ENCODE measurements at regions not wholly inside any gene's neighbourhood (a gene's known extent, or its start where the extent isn't known, plus 50 kb on each side); places are given as distances from the start of the nearest gene placed in this dataset.

DNA sequence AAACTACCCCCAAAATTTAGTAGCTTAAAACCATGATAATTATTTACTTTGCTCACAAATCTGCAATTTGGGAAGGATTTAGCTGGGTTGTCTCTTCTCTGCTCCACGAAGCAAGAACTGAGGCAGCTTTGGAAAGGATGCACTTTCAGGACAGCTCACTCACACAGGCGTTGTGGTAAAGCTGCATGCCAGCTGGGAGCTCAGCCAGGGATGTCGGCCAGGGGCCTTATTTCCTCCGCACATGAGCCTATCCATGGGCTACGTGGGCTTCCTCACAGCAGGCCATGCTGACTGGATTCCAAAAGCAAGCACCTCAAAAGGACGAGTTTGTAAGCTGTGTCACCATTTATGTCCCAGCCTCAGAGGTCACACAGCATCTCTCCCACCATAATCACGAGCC lies 301.3 kb upstream of the IGF1R start (continued):
- TF ChIP-seq ZNF317 (CRISPR knock-in tag; IDR thresholded peaks at IDR 0.05; ENCODE audit: borderline replicate concordance, low read depth), result no peak
- TF ChIP-seq TEAD4 (CRISPR knock-in tag; IDR thresholded peaks at IDR 0.05), result no peak
- TF ChIP-seq, protein P1, sequence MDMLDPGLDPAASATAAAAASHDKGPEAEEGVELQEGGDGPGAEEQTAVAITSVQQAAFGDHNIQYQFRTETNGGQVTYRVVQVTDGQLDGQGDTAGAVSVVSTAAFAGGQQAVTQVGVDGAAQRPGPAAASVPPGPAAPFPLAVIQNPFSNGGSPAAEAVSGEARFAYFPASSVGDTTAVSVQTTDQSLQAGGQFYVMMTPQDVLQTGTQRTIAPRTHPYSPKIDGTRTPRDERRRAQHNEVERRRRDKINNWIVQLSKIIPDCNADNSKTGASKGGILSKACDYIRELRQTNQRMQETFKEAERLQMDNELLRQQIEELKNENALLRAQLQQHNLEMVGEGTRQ (CRISPR knock-in tag; IDR thresholded peaks at IDR 0.05), result no peak
- TF ChIP-seq MYBL2 (CRISPR knock-in tag; IDR thresholded peaks at IDR 0.05), result no peak
- no peak for TF ChIP-seq MAX (CRISPR knock-in tag; IDR thresholded peaks at IDR 0.05)

DNA sequence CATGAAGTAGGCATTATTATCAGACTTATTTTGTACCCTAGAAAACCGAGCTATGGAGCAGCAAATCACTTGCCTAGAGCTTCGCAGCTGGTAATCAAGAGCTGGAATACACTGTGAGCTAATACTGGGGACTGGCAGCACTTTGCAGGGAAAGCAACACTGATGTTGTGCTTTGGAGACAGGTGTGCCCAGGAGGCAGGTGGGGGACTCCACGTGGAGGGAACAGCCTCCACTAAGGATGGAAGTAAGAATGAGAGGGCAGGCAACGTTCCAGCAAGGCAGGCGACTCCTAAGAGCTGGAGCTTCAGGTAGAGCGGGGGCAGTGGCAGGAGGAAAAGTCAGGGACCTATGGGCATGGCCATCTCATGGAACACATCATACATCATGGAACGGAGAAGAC lies 300.5 kb upstream of the IGF1R start:
- ChIA-PET POLR2A (no interaction called here), CTCF (interaction anchor here (1.3 to 1.5 kb wide), 3 partner anchors 34 to 74 kb away, joined by 4 to 6 read pairs (median 4); no protein-coding TSS in a partner anchor)
- no peak overlapping the region for H3K4me3 Mint-ChIP-seq
- no peaks in the 10 kb centered on the region; the same call in 1 of the 2 replicates for H3K27me3 Mint-ChIP-seq (ENCODE audit: low read depth)
- H3K27ac Mint-ChIP-seq, result no peak overlapping the region
- H3K9me3 Mint-ChIP-seq, result peaks cover 17% of the 10 kb centered on the region
- no peak for ATAC-seq
- DNase-seq (ENCODE audit: low spot score), result no peak
- no peaks in the 10 kb centered on the region; the same call in 1 of the 2 replicates for H3K36me3 Mint-ChIP-seq
- 0 out of 2 replicates have a peak, but pooled peaks cover 4% of the 10 kb centered on the region for H3K4me1 Mint-ChIP-seq
- TF ChIP-seq TCF7 (CRISPR knock-in tag; IDR thresholded peaks at IDR 0.05; ENCODE audit: low read depth) (no peak), E2F4 (CRISPR knock-in tag; IDR thresholded peaks at IDR 0.05; ENCODE audit: borderline replicate concordance, low read depth) (no peak), AFF4 (CRISPR knock-in tag; IDR thresholded peaks at IDR 0.05; ENCODE audit: borderline replicate concordance) (no peak), ZNF512 (CRISPR knock-in tag; IDR thresholded peaks at IDR 0.05; ENCODE audit: borderline replicate concordance) (no peak), OVOL2 (CRISPR knock-in tag; IDR thresholded peaks at IDR 0.05; ENCODE audit: borderline replicate concordance) (no peak), JUN (CRISPR knock-in tag; IDR thresholded peaks at IDR 0.05) (no peak), RORB (CRISPR knock-in tag; IDR thresholded peaks at IDR 0.05) (no peak), JAZF1 (CRISPR knock-in tag; IDR thresholded peaks at IDR 0.05) (no peak)
- TF ChIP-seq, protein P2, sequence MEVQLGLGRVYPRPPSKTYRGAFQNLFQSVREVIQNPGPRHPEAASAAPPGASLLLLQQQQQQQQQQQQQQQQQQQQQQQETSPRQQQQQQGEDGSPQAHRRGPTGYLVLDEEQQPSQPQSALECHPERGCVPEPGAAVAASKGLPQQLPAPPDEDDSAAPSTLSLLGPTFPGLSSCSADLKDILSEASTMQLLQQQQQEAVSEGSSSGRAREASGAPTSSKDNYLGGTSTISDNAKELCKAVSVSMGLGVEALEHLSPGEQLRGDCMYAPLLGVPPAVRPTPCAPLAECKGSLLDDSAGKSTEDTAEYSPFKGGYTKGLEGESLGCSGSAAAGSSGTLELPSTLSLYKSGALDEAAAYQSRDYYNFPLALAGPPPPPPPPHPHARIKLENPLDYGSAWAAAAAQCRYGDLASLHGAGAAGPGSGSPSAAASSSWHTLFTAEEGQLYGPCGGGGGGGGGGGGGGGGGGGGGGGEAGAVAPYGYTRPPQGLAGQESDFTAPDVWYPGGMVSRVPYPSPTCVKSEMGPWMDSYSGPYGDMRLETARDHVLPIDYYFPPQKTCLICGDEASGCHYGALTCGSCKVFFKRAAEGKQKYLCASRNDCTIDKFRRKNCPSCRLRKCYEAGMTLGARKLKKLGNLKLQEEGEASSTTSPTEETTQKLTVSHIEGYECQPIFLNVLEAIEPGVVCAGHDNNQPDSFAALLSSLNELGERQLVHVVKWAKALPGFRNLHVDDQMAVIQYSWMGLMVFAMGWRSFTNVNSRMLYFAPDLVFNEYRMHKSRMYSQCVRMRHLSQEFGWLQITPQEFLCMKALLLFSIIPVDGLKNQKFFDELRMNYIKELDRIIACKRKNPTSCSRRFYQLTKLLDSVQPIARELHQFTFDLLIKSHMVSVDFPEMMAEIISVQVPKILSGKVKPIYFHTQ (CRISPR knock-in tag; IDR thresholded peaks at IDR 0.05), result no peak
- TF ChIP-seq, protein P3, sequence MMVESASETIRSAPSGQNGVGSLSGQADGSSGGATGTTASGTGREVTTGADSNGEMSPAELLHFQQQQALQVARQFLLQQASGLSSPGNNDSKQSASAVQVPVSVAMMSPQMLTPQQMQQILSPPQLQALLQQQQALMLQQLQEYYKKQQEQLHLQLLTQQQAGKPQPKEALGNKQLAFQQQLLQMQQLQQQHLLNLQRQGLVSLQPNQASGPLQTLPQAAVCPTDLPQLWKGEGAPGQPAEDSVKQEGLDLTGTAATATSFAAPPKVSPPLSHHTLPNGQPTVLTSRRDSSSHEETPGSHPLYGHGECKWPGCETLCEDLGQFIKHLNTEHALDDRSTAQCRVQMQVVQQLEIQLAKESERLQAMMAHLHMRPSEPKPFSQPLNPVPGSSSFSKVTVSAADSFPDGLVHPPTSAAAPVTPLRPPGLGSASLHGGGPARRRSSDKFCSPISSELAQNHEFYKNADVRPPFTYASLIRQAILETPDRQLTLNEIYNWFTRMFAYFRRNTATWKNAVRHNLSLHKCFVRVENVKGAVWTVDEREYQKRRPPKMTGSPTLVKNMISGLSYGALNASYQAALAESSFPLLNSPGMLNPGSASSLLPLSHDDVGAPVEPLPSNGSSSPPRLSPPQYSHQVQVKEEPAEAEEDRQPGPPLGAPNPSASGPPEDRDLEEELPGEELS (CRISPR knock-in tag; IDR thresholded peaks at IDR 0.05), result no peak
- TF ChIP-seq, protein P4, sequence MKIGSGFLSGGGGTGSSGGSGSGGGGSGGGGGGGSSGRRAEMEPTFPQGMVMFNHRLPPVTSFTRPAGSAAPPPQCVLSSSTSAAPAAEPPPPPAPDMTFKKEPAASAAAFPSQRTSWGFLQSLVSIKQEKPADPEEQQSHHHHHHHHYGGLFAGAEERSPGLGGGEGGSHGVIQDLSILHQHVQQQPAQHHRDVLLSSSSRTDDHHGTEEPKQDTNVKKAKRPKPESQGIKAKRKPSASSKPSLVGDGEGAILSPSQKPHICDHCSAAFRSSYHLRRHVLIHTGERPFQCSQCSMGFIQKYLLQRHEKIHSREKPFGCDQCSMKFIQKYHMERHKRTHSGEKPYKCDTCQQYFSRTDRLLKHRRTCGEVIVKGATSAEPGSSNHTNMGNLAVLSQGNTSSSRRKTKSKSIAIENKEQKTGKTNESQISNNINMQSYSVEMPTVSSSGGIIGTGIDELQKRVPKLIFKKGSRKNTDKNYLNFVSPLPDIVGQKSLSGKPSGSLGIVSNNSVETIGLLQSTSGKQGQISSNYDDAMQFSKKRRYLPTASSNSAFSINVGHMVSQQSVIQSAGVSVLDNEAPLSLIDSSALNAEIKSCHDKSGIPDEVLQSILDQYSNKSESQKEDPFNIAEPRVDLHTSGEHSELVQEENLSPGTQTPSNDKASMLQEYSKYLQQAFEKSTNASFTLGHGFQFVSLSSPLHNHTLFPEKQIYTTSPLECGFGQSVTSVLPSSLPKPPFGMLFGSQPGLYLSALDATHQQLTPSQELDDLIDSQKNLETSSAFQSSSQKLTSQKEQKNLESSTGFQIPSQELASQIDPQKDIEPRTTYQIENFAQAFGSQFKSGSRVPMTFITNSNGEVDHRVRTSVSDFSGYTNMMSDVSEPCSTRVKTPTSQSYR (CRISPR knock-in tag; IDR thresholded peaks at IDR 0.05), result no peak
- TF ChIP-seq, protein P1 (CRISPR knock-in tag; IDR thresholded peaks at IDR 0.05), result no peak

Measured in WTC11 (cell line).